ENCODE measurements at regions not wholly inside any gene's neighbourhood (a gene's known extent, or its start where the extent isn't known, plus 50 kb on each side); places are given as distances from the start of the nearest gene placed in this dataset.

DNA sequence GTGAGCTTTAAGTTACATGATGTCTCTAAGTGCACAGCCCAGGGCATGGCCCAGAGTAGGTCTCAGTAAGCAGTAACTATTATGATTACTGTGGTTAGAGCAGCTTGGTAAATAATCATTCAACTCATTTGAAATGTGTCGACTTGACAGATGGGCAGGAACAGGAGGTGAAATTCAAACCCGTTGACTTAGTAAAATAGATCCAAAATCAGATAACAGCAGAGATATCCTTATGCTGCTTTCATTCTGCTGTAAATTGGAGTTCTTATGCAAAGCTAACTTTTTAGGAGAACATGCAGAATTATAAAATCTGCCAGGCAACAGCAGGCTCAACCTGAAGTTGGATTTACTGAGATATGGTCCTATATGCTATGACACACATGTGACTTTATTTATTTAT lies 118.7 kb upstream of the KLHL25 start:
- TF ChIP-seq, protein P1, sequence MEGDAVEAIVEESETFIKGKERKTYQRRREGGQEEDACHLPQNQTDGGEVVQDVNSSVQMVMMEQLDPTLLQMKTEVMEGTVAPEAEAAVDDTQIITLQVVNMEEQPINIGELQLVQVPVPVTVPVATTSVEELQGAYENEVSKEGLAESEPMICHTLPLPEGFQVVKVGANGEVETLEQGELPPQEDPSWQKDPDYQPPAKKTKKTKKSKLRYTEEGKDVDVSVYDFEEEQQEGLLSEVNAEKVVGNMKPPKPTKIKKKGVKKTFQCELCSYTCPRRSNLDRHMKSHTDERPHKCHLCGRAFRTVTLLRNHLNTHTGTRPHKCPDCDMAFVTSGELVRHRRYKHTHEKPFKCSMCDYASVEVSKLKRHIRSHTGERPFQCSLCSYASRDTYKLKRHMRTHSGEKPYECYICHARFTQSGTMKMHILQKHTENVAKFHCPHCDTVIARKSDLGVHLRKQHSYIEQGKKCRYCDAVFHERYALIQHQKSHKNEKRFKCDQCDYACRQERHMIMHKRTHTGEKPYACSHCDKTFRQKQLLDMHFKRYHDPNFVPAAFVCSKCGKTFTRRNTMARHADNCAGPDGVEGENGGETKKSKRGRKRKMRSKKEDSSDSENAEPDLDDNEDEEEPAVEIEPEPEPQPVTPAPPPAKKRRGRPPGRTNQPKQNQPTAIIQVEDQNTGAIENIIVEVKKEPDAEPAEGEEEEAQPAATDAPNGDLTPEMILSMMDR (IDR thresholded peaks at IDR 0.05) = no peak
- no peak for TF ChIP-seq POLR2A (IDR thresholded peaks at IDR 0.05)
- TF ChIP-seq POLR2AphosphoS5 (IDR thresholded peaks at IDR 0.05; ENCODE audit: insufficient read depth in 1 of 2, low read depth in 1 of 2) = no peak
